HG03342 (cell line): ENCODE measurements at regions not wholly inside any gene's neighbourhood (a gene's known extent, or its start where the extent isn't known, plus 50 kb on each side); places are given as distances from the start of the nearest gene placed in this dataset.

Source experiments
- ATAC-seq: cut with Tn5 transposase; IDR thresholded peaks from one replicate; pipeline ENCODE4 v1.9.1; 2021; ENCODE audit warnings: mild to moderate bottlenecking, moderate library complexity; ENCODE audit not compliant: unreplicated experiment

GRCh38 chr2:38207168-38207567, 131.2 kb upstream of the CYP1B1 start:
- ATAC-seq, result no peak

DNA sequence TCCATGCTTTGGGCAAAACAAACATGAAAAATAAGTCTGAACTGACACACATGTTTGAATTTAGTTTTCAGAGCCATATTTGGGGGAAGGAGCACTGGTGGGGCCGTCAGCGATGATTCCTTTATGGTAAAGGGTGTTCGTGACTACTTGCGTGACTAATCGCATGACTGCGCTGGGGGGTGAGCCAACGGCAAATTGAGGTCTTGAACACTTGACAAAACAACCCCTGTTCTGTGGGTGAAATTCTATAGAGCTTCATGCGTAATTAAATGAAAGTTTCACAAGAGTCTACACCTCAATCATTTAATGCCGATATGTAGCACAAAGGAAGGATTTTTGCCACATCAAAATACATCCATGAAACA, 127.5 kb upstream of the CYP1B1 start:
- ATAC-seq, result no peak

DNA sequence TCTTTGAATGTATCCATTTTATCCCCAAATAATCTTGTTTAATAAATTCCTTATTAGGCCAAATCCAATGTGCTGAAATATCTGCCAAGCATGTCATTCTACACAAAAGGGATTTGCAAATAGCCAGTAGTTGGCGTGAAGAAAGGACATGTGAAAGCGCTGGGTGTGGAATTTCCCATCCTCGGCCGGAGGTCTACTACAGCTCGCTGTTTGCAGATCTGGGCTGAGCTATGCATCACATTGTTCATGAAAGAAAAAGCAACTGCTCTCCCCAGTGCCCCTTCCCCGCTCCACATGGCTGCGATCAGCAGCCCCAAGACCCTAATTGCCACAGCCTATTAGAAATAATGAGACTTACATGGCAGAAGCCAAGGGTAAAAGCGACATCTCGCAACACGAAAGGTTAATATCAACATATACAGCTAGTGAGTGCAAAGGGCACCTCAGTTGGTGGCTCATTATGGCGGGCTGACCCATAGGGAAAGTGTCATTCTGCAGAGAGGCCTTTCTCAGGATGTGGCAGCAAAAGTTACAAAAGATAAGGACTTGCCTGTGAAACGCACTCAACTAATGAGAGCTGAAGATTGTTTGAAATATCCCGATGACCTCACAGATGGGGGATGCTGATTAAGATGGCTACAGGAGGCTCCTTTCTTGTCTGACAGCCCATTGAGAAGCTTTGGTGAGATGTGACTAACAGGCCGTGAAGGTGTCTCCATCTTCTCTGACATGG, 126.9 kb upstream of the CYP1B1 start:
- ATAC-seq, result no peak

DNA sequence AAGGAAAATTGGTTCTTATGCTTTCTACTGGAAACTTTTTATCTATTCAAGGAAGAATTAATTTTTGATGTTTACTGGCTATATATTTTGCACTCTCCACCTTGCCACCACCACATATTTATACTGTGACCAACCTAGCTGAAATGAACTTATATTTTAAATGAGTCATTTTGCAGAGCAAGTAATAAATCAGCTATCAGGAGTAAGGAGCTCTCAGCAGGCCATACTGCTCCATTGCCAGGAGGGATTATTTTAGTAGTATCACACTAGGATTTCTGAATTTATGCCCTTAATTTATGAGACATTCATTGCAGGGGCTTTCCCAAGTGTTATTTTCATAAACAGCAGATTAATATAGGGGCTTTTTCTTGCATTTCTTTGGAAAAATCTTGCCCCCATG, 125.8 kb upstream of the CYP1B1 start:
- no peak for ATAC-seq

DNA sequence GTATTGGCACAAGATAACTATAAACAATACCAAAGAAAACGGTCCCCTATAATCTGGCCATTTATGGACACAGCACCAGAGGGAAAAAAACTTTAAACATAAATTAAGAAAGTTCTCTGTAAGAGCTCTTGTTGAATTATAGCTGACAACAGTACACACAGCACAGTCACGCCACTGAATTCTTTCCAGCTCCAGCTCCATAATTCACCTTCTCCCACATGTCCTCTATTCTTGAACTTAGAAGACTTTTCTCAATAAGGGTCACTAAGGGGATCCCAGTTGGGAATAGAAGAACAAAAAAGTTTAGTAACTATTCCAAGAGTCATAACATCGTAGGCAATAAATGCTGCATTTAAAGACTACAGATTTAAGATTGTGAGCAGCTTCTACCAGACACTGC, 124.6 kb upstream of the CYP1B1 start:
- ATAC-seq, result no peak

DNA sequence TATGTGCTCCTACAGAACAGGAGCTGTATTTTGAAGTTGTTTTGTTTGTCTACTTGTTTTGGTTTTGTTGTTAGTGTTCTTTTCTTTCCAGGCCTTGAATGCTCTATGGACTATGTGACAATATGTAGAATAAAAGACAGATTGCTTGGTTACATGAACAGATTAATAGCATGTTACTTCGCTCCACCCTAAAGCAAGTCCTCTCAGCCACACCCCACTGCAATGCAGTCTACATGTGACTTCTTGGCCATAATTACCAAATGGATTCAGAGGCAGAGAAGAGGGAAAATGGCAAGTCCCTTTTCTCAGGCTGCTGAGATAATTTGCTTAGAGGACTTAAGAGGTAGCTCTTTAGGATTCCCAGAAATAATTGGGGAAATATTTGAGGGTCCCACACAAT, 123.2 kb upstream of the CYP1B1 start:
- ATAC-seq, result no peak

- no peak for ATAC-seq
Observed at GRCh38 chr2:38194751-38195150, 118.8 kb upstream of the CYP1B1 start.

DNA sequence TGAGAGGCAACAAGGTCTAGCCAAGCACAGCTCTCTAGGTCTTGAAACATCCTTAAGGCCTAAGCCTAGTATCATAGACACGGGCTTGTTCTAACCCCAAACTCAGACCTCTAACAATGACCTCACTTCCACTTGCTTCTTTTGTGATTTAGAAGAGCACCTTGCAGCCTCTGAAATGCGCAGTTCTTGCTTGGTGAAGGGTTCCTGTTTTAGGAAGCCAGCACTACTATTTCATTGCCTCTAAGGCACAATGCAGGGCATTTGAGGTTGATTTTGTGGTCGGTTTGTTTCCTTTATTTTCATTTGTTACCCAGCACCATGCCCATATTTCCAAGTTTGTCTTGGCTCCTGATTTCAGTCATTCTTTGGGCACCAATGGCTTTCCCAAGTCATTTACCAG, 117.0 kb upstream of the CYP1B1 start:
- ATAC-seq, result no peak

GRCh38 chr2:38192046-38192445, 116.1 kb upstream of the CYP1B1 start:
- ATAC-seq, result no peak

GRCh38 chr2:38191516-38191915, 115.6 kb upstream of the CYP1B1 start:
- no peak for ATAC-seq

- no peak for ATAC-seq
Observed at GRCh38 chr2:38190542-38191218, 114.7 kb upstream of the CYP1B1 start.

- ATAC-seq, result no peak
Observed at GRCh38 chr2:38187541-38188011, 111.6 kb upstream of the CYP1B1 start.

DNA sequence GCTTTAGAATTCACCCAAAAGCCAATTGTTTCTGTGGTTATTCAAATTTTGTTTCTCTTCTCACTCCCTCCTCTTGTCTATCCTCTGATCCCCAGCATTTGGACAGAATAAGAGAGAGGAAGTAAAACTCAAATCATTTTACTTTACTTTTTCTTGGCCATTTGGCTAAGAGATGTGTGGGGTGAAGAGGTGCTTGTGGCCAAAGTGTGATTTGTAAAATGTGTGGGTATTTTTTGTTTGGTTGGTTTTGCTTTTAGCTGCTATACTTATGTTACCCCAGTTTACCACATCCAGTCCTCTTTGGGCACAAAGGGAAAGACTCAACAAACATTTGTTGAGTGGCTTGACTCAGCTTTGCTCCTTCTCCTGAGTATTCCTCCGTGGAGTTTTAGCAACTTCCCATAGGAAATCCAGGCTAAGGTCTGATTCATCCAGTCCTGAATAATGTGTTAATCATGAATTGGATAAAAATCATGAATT, 109.1 kb upstream of the CYP1B1 start:
- ATAC-seq, result peak; percentile 89

GRCh38 chr2:38182492-38183003, 106.6 kb upstream of the CYP1B1 start:
- ATAC-seq, result no peak

DNA sequence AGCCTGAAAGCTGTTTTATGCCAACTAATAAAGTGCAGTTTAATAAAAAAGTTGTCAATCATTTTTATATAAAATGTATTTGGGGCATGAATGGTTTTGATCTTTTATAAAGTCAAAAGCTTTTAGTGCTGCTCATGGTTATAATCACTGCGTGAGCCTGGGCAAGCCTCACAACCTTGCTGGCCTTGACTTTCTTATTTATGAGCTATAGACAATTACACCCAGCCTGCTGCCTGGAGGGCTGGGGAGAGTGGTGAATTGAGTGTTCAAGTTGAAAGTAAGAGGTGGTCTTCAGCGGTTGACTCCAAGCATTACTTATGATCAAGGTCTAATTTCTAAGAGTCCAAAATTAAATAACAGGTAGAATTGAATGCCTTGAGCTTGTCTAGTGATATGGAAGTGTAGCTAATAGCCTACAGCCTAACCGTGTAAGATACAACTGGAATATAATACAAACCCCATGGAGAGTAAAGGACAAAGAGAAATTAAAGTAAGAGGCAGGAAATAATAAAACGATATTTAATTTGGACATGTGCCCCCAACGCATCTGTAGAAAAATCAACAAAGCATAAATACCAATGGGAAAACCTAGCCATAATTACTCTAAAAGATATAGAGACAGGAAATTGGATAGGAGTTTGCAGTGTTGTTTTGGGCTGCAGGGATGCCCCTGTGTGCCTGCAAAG, 106.0 kb upstream of the CYP1B1 start:
- no peak for ATAC-seq

GRCh38 chr2:38180754-38181153, 104.8 kb upstream of the CYP1B1 start:
- no peak for ATAC-seq

DNA sequence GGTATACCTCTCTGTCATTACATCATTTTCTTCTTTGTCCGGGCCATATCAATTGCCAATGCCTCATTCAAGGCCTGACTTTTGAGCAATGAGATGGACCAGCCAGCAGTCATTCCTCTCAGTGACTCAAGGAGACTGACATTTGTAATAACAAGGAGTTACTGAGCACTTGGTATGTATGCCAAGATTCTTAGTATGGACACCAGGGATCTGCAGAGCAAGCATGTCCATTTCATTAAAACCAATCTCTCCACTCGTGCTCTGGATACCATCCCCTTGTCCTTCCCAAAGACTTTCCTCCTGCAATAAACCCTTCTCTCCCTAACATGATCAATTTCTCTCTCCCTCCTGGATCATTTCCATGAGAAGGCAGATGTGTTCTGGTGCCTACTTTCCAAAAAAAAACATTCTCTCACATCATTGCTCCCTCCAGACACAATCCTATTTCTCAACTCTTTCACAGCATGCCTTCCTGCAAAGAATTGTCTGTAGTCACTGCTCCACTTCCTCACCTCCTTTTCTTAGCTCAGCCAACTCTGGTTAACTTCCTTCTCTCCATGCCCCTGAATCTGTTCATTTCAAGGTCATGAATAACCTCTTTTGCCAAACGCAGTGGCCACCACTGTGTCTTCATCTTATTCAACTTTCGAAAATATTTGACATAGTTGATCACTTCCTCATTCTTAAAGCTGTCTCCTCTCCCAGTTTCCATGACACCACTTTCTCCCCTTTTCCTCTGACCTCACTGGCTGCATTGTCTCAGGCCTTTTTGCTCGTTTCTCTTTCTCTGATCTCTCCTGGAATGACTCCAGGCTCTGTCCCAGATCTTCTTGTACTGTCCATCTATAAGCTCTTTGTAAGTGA, 102.8 kb upstream of the CYP1B1 start:
- ATAC-seq, result peak; percentile 88

DNA sequence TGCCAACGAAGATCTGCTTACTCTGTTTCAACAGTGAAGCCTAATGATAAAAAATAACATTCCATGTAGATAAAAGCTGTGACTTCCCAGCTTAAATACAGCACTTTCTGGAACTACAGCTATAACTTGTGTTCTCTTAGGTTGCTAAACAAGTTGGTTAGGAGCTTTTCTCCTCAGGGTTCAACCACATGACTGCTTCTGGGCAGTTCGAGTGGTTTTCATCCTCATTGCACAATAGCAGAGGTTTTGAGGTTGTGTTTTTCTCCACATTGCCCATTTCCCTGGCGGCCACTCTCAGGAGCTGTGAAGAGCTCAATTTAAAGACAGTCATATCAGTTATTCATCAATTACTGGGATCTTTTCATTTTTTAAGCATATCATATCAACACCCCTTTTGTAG, 102.2 kb upstream of the CYP1B1 start:
- ATAC-seq, result no peak

- no peak for ATAC-seq
Observed at GRCh38 chr2:38176619-38177021, 100.7 kb upstream of the CYP1B1 start.

- no peak for ATAC-seq
Observed at GRCh38 chr2:38174646-38175423, 98.9 kb upstream of the CYP1B1 start.
